ENCODE measurements at regions not wholly inside any gene's neighbourhood (a gene's known extent, or its start where the extent isn't known, plus 50 kb on each side); places are given as distances from the start of the nearest gene placed in this dataset.

GRCh38 chr20:60480950-60481742 lies 522.9 kb downstream of the CDH26 start:
- POLR2A ChIA-PET: no interaction called here
- Mint-ChIP-seq H3K4me1 (no peaks in the 10 kb centered on the region), H3K36me3 (no peaks in the 10 kb centered on the region), H3K4me3 (no peak overlapping the region), H3K9me3 (peaks cover 0 to 3% (median 2%) of the 10 kb centered on the region in 5 donors), H3K27ac (no peak overlapping the region), H3K27me3 (no peaks in the 10 kb centered on the region)
- DNase-seq: no peak
- Histone ChIP-seq H3K4me3 (ENCODE audit: low read length) (no peak overlapping the region), H3K27ac (ENCODE audit: low read depth, low read length) (no peak overlapping the region), H3K36me3 (ENCODE audit: insufficient read depth, low read length) (no peaks in the 10 kb centered on the region), H3K4me1 (ENCODE audit: insufficient read depth, low read length) (no peaks in the 10 kb centered on the region), H3K27me3 (ENCODE audit: insufficient read depth, low read length, poor library complexity, severe bottlenecking) (no peaks in the 10 kb centered on the region), H3K9me3 (ENCODE audit: low read length) (no peaks in the 10 kb centered on the region)
- CTCF ChIA-PET: no interaction called here

DNA sequence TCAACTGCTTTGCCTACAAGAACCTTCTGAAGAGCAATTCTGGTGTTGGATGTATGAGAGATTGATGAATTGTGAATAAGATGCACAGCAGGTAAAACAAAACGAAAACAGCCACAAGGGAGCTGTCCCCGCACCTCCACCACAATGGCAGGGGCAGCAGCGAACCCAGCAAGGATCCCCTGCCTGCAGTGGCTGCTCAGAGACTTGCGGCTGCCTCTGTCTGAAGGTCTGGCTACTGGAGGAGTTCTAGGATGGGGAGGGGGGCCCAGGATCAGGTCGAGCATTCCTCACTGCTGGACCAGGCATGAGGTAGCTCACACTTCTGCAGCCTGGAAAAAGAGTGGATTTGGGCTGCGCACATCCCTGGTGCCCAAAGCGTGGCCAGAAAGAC lies 523.5 kb downstream of the CDH26 start:
- H3K9me3 ChIP-seq (ENCODE audit: low read length): no peaks in the 10 kb centered on the region
- H3K4me1 Mint-ChIP-seq: no peaks in the 10 kb centered on the region
- no peaks in the 10 kb centered on the region for H3K36me3 ChIP-seq (ENCODE audit: insufficient read depth, low read length)
- no peaks in the 10 kb centered on the region for H3K27me3 Mint-ChIP-seq
- no peaks in the 10 kb centered on the region for H3K4me1 ChIP-seq (ENCODE audit: insufficient read depth, low read length)
- POLR2A ChIA-PET: no interaction called here
- H3K27ac Mint-ChIP-seq: no peak overlapping the region
- H3K4me3 ChIP-seq (ENCODE audit: low read length): no peak overlapping the region
- no peaks in the 10 kb centered on the region for H3K27me3 ChIP-seq (ENCODE audit: insufficient read depth, low read length, poor library complexity, severe bottlenecking)
- peaks cover 0 to 3% (median 2%) of the 10 kb centered on the region in 5 donors for H3K9me3 Mint-ChIP-seq
- CTCF ChIA-PET: no interaction called here
- H3K27ac ChIP-seq (ENCODE audit: low read depth, low read length): no peak overlapping the region
- no peak overlapping the region for H3K4me3 Mint-ChIP-seq
- no peaks in the 10 kb centered on the region for H3K36me3 Mint-ChIP-seq
- DNase-seq: no peak

GRCh38 chr20:60482221-60483008 lies 524.2 kb downstream of the CDH26 start:
- no peak overlapping the region for H3K4me3 Mint-ChIP-seq
- Histone ChIP-seq H3K9me3 (ENCODE audit: low read length) (no peaks in the 10 kb centered on the region), H3K4me3 (ENCODE audit: low read length) (no peak overlapping the region), H3K36me3 (ENCODE audit: insufficient read depth, low read length) (no peaks in the 10 kb centered on the region), H3K27ac (ENCODE audit: low read depth, low read length) (no peak overlapping the region), H3K27me3 (ENCODE audit: insufficient read depth, low read length, poor library complexity, severe bottlenecking) (no peaks in the 10 kb centered on the region), H3K4me1 (ENCODE audit: insufficient read depth, low read length) (no peaks in the 10 kb centered on the region)
- no peaks in the 10 kb centered on the region for H3K36me3 Mint-ChIP-seq
- H3K4me1 Mint-ChIP-seq: no peaks in the 10 kb centered on the region
- ChIA-PET CTCF (no interaction called here), POLR2A (no interaction called here)
- no peak overlapping the region for H3K27ac Mint-ChIP-seq
- no peak for DNase-seq
- peaks cover 0 to 2% of the 10 kb centered on the region in 2 donors for H3K27me3 Mint-ChIP-seq
- peaks cover 0 to 3% (median 2%) of the 10 kb centered on the region in 5 donors for H3K9me3 Mint-ChIP-seq

GRCh38 chr20:60483371-60483770 lies 525.1 kb downstream of the CDH26 start:
- DNase-seq: no peak
- POLR2A ChIA-PET: no interaction called here
- H3K4me3 ChIP-seq (ENCODE audit: low read length): no peak overlapping the region
- no peaks in the 10 kb centered on the region for H3K4me1 Mint-ChIP-seq
- H3K36me3 Mint-ChIP-seq: no peaks in the 10 kb centered on the region
- H3K27me3 ChIP-seq (ENCODE audit: insufficient read depth, low read length, poor library complexity, severe bottlenecking): no peaks in the 10 kb centered on the region
- no peak overlapping the region for H3K4me3 Mint-ChIP-seq
- H3K9me3 ChIP-seq (ENCODE audit: low read length): no peaks in the 10 kb centered on the region
- peaks cover 0 to 3% (median 2%) of the 10 kb centered on the region in 5 donors for H3K9me3 Mint-ChIP-seq
- no peaks in the 10 kb centered on the region for H3K4me1 ChIP-seq (ENCODE audit: insufficient read depth, low read length)
- H3K27ac ChIP-seq (ENCODE audit: low read depth, low read length): no peak overlapping the region
- H3K27me3 Mint-ChIP-seq: peaks cover 0 to 2% of the 10 kb centered on the region in 2 donors
- no peak overlapping the region for H3K27ac Mint-ChIP-seq
- no peaks in the 10 kb centered on the region for H3K36me3 ChIP-seq (ENCODE audit: insufficient read depth, low read length)
- CTCF ChIA-PET: no interaction called here

- H3K27me3 Mint-ChIP-seq: peaks cover 0 to 2% of the 10 kb centered on the region in 2 donors
Measured at GRCh38 chr20:60484316-60484715, 526.1 kb downstream of the CDH26 start.

GRCh38 chr20:60485012-60485760 lies 527.0 kb downstream of the CDH26 start:
- Mint-ChIP-seq H3K27ac (no peak overlapping the region), H3K4me3 (no peak overlapping the region), H3K36me3 (no peaks in the 10 kb centered on the region), H3K4me1 (no peaks in the 10 kb centered on the region), H3K9me3 (peaks cover 0 to 3% (median 2%) of the 10 kb centered on the region in 5 donors), H3K27me3 (peaks cover 0 to 2% of the 10 kb centered on the region in 2 donors)
- Histone ChIP-seq H3K4me3 (ENCODE audit: low read length) (no peak overlapping the region), H3K4me1 (ENCODE audit: insufficient read depth, low read length) (no peaks in the 10 kb centered on the region), H3K27me3 (ENCODE audit: insufficient read depth, low read length, poor library complexity, severe bottlenecking) (no peaks in the 10 kb centered on the region), H3K27ac (ENCODE audit: low read depth, low read length) (no peak overlapping the region), H3K36me3 (ENCODE audit: insufficient read depth, low read length) (no peaks in the 10 kb centered on the region), H3K9me3 (ENCODE audit: low read length) (no peaks in the 10 kb centered on the region)
- CTCF ChIA-PET: no interaction called here
- DNase-seq: no peak
- POLR2A ChIA-PET: no interaction called here

More at GRCh38 chr20:60484316-60484715, 526.1 kb downstream of the CDH26 start:
- no peak for DNase-seq
- POLR2A ChIA-PET: no interaction called here
- Histone ChIP-seq H3K4me1 (ENCODE audit: insufficient read depth, low read length) (no peaks in the 10 kb centered on the region), H3K9me3 (ENCODE audit: low read length) (no peaks in the 10 kb centered on the region), H3K27ac (ENCODE audit: low read depth, low read length) (no peak overlapping the region), H3K4me3 (ENCODE audit: low read length) (no peak overlapping the region), H3K27me3 (ENCODE audit: insufficient read depth, low read length, poor library complexity, severe bottlenecking) (no peaks in the 10 kb centered on the region), H3K36me3 (ENCODE audit: insufficient read depth, low read length) (no peaks in the 10 kb centered on the region)
- CTCF ChIA-PET: no interaction called here
- H3K27ac Mint-ChIP-seq: no peak overlapping the region
- no peaks in the 10 kb centered on the region for H3K4me1 Mint-ChIP-seq
- no peaks in the 10 kb centered on the region for H3K36me3 Mint-ChIP-seq
- H3K9me3 Mint-ChIP-seq: peaks cover 0 to 3% (median 2%) of the 10 kb centered on the region in 5 donors
- H3K4me3 Mint-ChIP-seq: no peak overlapping the region

GRCh38 chr20:60486315-60486714 lies 528.1 kb downstream of the CDH26 start:
- Histone ChIP-seq H3K4me3 (ENCODE audit: low read length) (no peak overlapping the region), H3K27me3 (ENCODE audit: insufficient read depth, low read length, poor library complexity, severe bottlenecking) (no peaks in the 10 kb centered on the region), H3K27ac (ENCODE audit: low read depth, low read length) (no peak overlapping the region), H3K9me3 (ENCODE audit: low read length) (no peaks in the 10 kb centered on the region), H3K36me3 (ENCODE audit: insufficient read depth, low read length) (no peaks in the 10 kb centered on the region), H3K4me1 (ENCODE audit: insufficient read depth, low read length) (no peaks in the 10 kb centered on the region)
- Mint-ChIP-seq H3K27ac (no peak overlapping the region), H3K4me1 (no peaks in the 10 kb centered on the region), H3K36me3 (no peaks in the 10 kb centered on the region), H3K9me3 (peaks cover 0 to 3% (median 2%) of the 10 kb centered on the region in 5 donors), H3K27me3 (peaks cover 0 to 2% of the 10 kb centered on the region in 2 donors), H3K4me3 (no peak overlapping the region)
- CTCF ChIA-PET: no interaction called here
- POLR2A ChIA-PET: no interaction called here
- no peak for DNase-seq

DNA sequence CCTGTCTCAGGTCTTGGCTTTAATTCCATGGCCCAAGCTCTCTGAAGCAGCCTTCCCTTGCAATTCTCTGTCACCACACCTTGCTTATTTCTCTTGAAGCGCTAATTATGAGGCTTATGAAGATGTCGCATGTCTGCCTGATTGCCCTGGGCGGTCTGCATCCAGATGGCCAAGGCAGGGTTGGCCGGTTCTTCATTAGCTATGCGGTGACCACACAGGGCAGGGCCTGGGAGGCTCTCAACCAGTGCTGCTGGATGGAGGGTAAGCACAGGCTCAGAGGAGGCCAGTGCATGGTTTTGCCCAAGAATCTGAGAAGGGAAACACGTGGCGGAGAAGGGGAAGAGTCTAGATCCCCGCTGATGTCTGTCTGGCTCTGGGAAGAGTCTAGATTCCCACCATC lies 528.7 kb downstream of the CDH26 start:
- no peak overlapping the region for H3K4me3 Mint-ChIP-seq

More for the DNA sequence above, 528.7 kb downstream of the CDH26 start:
- CTCF ChIA-PET: no interaction called here
- Histone ChIP-seq H3K36me3 (ENCODE audit: insufficient read depth, low read length) (no peaks in the 10 kb centered on the region), H3K4me3 (ENCODE audit: low read length) (no peak overlapping the region), H3K9me3 (ENCODE audit: low read length) (no peaks in the 10 kb centered on the region), H3K4me1 (ENCODE audit: insufficient read depth, low read length) (no peaks in the 10 kb centered on the region), H3K27me3 (ENCODE audit: insufficient read depth, low read length, poor library complexity, severe bottlenecking) (no peaks in the 10 kb centered on the region), H3K27ac (ENCODE audit: low read depth, low read length) (no peak overlapping the region)
- DNase-seq: no peak
- Mint-ChIP-seq H3K27ac (no peak overlapping the region), H3K4me1 (no peaks in the 10 kb centered on the region), H3K27me3 (peaks cover 0 to 2% of the 10 kb centered on the region in 2 donors), H3K36me3 (no peaks in the 10 kb centered on the region), H3K9me3 (peaks cover 0 to 3% (median 2%) of the 10 kb centered on the region in 5 donors)
- POLR2A ChIA-PET: no interaction called here
